Duodenal mucosa (tissue), 2 donors: ENCODE measurements at regions not wholly inside any gene's neighbourhood (a gene's known extent, or its start where the extent isn't known, plus 50 kb on each side); places are given as distances from the start of the nearest gene placed in this dataset.
"Not testable (repeated sequence)": the region's sequence is repeated elsewhere in the genome, so short reads cannot be mapped to it uniquely, and the experiment has no call there.

Experiments used
- H3K27ac ChIP-seq: one replicate; pipeline ENCODE4 v1.7.0; 2013; ENCODE audit warnings: low read depth, low read length
- H3K27me3 ChIP-seq, 2 donors: one replicate each; pipeline ENCODE4 v1.7.0; 2013; ENCODE audit warnings: low read length in 2 of 2, control low read depth in 1 of 2; ENCODE audit not compliant: insufficient read depth in 2 of 2, control insufficient read depth in 1 of 2
- H3K36me3 ChIP-seq, 2 donors: one replicate each; pipeline ENCODE4 v1.7.0; 2013; ENCODE audit warnings: low read length in 2 of 2, control low read depth in 1 of 2; ENCODE audit not compliant: insufficient read depth in 2 of 2, control insufficient read depth in 1 of 2
- H3K4me1 ChIP-seq, 2 donors: one replicate each; pipeline ENCODE4 v1.7.0; 2013; ENCODE audit warnings: low read length in 2 of 2, control low read depth in 1 of 2; ENCODE audit not compliant: insufficient read depth in 2 of 2, control insufficient read depth in 1 of 2
- H3K4me3 ChIP-seq, 2 donors: one replicate each; pipeline ENCODE4 v1.7.0; 2013; ENCODE audit warnings: low read length in 2 of 2, low read depth in 1 of 2
- H3K9ac ChIP-seq, 2 donors: one replicate each; pipeline ENCODE4 v1.7.0; 2013; ENCODE audit warnings: low read length in 2 of 2, low read depth in 1 of 2
- H3K9me3 ChIP-seq, 2 donors: one replicate each; pipeline ENCODE4 v1.7.0; 2013; ENCODE audit warnings: low read length in 2 of 2, control low read depth in 1 of 2; ENCODE audit not compliant: control insufficient read depth in 1 of 2

DNA sequence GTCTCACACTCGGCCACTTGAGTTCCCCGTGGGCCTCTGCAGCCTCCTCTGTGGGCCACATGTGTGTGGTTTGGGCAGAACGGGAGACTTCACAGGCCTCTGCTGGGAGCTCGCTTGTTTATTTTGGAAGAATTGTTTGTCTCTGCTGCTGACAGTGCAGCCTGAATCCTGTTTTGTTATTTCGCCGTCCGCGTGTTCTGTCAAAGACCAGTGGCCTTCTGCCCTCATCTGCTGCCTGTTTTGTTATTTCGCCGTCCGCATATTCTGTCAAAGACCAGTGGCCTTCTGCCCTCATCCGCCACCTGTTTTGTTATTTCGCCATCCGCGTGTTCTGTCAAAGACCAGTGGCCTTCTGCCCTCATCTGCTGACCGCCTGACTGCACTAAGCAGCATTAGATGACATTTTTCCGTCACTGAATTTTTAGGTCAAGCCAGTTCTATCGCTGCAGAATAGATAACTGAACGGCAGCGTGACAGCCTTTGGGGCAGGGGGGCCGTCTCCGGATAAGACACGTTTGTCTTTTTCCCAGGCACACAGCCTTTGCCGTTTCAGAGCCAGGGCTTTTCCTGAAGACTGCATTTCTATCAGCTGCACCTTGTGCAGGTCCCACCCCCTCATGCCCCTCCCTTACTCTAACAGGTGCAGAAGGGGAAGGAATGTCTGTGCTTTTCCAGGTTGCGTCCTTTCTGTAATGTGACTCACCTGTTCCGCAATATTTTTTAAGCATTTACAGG lies 158.5 kb upstream of the AFDN start:
- Histone ChIP-seq H3K27ac (no peak overlapping the region), H3K9ac (no peak overlapping the region), H3K9me3 (no peaks in the 10 kb centered on the region), H3K27me3 (no peaks in the 10 kb centered on the region), H3K36me3 (no peaks in the 10 kb centered on the region), H3K4me1 (peaks cover 15 to 17% of the 10 kb centered on the region in 2 donors), H3K4me3 (no peak overlapping the region)

DNA sequence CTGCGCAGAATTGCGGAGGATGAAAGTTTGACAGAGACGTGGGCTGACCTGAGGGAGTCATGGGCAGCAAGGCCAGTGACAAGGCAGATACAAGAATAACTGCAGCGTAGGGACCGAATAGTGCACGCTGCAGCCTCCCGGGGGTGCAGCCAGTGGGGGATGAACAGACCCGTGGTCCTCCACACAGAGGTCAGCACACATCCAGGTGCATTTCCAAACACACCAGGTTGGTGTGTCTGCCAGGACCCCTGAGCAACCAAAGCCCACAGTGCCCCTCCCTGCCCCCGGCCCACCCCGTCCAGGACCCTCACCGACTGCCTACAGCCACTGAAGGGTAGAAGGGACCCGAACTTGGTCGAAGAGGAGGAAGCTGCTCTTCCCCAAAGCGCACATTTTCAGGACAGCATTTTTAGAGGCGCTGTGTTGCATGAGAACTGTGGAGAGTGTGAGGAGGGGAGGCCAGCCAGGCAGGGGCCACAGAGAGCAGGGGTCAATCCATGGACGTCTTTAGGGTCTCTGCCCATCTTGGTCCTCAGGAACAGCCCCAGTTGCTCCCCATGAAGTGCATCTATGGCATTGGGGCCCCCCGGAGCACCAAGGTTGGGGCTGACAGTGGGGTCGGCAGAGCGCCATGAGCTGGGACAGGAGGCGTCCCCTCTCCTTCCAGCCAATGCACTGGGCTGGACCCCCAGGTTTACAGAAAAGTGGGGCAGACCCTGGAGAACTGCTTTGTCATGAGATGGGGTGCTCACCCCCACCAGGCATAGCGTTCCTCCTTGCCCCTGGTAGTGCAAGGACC lies 157.8 kb upstream of the AFDN start:
- Histone ChIP-seq H3K4me1 (peaks cover 12 to 15% of the 10 kb centered on the region in 2 donors), H3K9me3 (no peaks in the 10 kb centered on the region), H3K4me3 (no peak overlapping the region), H3K9ac (no peak overlapping the region), H3K36me3 (no peaks in the 10 kb centered on the region), H3K27ac (no peak overlapping the region), H3K27me3 (no peaks in the 10 kb centered on the region)

DNA sequence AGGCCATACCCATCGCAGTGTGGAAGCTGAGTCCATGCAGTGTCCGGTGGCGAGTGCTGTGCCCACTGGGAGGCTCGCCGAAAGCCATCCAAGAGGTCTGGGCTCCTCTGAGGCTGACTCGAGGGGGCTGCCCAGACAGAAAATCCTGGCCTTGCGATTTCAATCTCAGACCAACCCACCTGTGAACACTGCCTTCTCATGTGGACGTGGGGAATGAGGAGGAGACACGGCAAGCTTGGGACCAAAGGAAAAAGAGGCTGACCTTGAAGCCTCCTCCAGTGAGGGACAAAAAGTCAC lies 157.2 kb upstream of the AFDN start:
- H3K27ac ChIP-seq, result no peak overlapping the region
- H3K4me1 ChIP-seq, result peaks cover 12 to 15% of the 10 kb centered on the region in 2 donors
- H3K36me3 ChIP-seq, result no peaks in the 10 kb centered on the region
- no peak overlapping the region for H3K9ac ChIP-seq
- no peaks in the 10 kb centered on the region for H3K27me3 ChIP-seq
- no peak overlapping the region for H3K4me3 ChIP-seq
- no peaks in the 10 kb centered on the region for H3K9me3 ChIP-seq

DNA sequence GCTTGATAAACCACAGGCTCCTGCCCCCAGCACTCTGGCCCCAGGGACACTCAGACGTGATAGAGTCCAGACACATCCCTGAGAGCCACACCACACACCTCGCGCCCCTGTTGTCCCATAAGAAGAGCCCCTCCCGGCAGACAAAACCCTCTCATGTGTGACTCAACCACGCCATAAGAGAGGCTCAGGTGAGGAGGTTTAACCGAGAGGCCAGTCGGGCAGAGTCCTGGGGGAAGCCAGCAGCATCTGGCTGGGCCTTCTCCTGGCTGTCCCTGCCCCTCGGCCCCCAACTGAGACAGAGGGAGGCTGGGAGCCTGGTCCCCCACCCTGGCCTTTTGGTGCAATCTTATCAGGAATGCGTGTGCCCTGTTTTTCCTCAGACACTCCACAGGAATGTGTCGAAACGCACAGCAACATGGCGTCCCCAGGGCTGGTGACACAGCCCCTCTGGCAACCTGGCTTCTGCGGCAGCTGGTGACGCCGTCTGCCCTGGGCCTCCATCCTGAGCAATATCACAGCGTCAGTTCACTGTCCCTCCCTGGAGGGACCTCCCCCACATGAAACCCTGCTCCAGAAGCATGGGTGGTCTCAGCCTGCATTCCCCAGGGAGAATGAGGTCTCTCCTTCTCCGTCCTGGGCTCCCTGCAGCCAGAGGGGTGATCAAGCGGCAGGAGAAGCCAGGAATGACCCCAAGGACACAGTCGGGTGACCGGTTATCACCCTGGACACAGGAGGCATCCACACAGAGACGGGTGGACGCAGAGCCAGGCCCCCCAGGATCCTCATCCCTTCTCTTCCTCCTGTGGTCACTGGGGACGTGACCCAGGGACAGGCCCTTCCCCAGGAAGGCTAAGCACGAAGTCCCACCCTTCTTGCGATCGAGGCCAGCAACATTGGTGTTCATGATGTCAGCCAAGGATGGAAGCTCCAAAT lies 156.6 kb upstream of the AFDN start:
- Histone ChIP-seq H3K27ac (no peak overlapping the region), H3K4me1 (peaks cover 12 to 15% of the 10 kb centered on the region in 2 donors), H3K9me3 (no peaks in the 10 kb centered on the region), H3K9ac (no peak overlapping the region), H3K4me3 (no peak overlapping the region), H3K27me3 (no peaks in the 10 kb centered on the region), H3K36me3 (no peaks in the 10 kb centered on the region)

DNA sequence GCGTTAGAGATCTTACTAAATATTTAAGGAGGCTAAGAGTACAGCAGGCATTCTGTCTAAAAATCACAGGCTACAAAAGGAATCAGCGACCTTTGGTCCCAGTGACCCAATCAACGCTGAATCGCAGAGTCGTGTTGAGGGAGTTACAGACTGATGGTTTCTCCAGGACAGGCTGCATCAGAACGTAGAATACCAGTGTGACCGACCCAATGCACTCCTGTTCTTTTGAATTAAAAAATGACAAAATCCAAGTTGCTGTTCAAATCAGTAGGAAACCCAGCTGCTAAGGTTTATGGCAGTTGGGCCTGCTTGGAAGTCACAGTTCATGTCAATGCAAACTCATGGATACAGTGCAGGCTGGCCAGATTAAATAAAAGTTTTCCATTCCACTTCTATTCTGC lies 155.8 kb upstream of the AFDN start:
- no peak overlapping the region for H3K4me3 ChIP-seq
- no peaks in the 10 kb centered on the region for H3K27me3 ChIP-seq
- no peaks in the 10 kb centered on the region for H3K9me3 ChIP-seq
- H3K36me3 ChIP-seq, result no peaks in the 10 kb centered on the region
- H3K9ac ChIP-seq, result no peak overlapping the region
- H3K4me1 ChIP-seq, result peaks cover 20 to 23% of the 10 kb centered on the region in 2 donors
- H3K27ac ChIP-seq, result no peak overlapping the region

DNA sequence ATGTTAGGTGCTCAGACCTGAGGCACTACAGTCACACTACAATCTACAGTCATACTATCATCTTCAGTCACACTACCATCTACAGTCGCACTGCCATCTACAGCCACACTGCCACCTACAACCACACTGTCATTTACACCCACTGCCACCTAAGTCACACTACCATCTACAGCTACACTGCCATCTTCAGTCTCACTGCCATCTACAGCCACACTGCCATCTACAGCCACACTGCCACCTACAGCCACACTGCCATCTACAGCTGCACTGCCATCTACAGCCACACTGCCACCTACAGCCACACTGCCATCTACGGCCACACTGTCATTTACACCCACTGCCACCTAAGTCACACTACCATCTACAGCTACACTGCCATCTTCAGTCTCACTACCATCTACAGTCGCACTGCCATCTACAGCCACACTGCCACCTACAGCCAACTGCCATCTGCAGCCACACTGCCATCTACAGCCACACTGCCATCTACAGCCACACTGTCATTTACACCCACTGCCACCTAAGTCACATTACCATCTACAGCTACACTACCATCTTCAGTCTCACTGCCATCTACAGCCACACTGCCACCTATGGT lies 155.2 kb upstream of the AFDN start:
- not testable (repeated sequence) for H3K27me3 ChIP-seq, H3K27ac ChIP-seq, H3K36me3 ChIP-seq, H3K4me3 ChIP-seq, H3K9ac ChIP-seq, H3K9me3 ChIP-seq
- peaks cover 24 to 28% of the 10 kb centered on the region in 2 donors for H3K4me1 ChIP-seq

DNA sequence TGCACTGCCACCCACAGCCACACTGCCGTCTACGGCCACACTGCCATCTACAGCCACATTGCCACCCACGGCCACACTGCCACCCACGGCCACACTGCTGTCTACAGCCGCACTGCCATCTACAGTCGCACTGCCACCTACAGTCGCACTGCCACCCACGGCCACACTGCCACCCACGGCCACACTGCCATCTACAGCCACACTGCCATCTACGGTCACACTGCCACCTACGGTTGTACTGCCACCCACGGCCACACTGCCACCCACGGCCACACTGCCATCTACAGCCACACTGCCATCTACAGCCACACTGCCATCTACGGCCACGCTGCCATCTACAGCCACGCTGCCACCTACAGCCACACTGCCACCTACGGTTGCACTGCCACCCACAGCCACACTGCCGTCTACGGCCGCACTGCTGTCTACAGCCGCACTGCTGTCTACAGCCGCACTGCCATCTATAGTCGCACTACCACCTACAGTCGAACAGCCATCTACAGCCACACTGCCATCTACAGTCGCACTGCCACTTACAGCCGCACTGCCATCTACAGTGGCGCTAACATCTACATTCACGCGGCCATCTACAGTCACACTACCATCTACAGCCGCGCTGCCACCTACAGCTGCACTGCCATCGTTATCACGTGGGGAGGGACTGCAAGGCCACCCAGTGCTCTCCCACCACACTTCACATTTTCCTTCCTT lies 154.6 kb upstream of the AFDN start:
- H3K27ac ChIP-seq, result no peak overlapping the region
- H3K9ac ChIP-seq, result no peak overlapping the region
- no peaks in the 10 kb centered on the region for H3K36me3 ChIP-seq
- no peaks in the 10 kb centered on the region for H3K27me3 ChIP-seq
- H3K9me3 ChIP-seq, result no peaks in the 10 kb centered on the region
- peaks cover 30 to 35% of the 10 kb centered on the region in 2 donors for H3K4me1 ChIP-seq
- no peak overlapping the region for H3K4me3 ChIP-seq

DNA sequence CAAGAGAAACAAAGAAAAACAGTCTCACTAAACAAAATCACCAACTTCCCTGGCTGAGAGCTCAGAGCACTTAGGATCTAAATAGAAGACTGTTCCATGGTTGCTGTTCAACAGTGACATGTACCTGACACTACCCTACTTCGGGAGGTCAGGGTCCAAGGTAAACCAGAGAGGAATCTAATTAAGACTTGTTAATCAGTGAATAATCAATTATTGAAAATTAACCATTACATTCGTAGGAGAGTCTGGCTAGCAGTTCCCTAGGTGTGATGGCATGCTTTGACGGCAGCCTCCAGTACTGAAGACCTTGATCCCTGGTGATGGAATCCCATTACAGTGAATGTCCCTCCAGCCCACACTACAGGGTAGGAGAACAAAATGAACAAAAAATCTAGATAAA lies 154.0 kb upstream of the AFDN start:
- H3K36me3 ChIP-seq, result no peaks in the 10 kb centered on the region
- H3K4me3 ChIP-seq, result no peak overlapping the region
- no peaks in the 10 kb centered on the region for H3K27me3 ChIP-seq
- H3K9me3 ChIP-seq, result no peaks in the 10 kb centered on the region
- H3K9ac ChIP-seq, result no peak overlapping the region
- H3K27ac ChIP-seq, result no peak overlapping the region
- H3K4me1 ChIP-seq, result peaks cover 36 to 37% of the 10 kb centered on the region in 2 donors

DNA sequence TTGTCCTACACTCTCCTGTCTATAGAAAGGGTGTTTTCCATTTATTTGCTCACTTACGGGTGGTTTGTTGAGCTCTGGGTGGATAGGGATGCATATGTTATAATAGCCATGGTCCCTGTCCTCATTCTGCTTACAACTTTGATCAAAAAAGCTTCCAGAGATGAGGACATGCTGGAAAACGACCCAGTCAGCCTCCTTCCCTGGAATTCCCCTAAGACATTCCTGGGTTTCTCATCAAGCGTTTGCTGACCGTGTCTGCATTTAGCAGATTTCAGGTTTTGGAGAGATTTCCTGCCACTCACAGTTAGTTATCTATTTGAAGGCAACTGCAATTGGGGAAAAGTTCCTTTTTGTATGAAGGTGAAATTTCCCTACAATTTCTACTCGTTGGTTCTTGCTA lies 152.8 kb upstream of the AFDN start:
- no peak overlapping the region for H3K27ac ChIP-seq
- H3K4me1 ChIP-seq, result peaks cover 30 to 37% of the 10 kb centered on the region in 2 donors

More for the DNA sequence above, 152.8 kb upstream of the AFDN start:
- Histone ChIP-seq H3K9ac (no peak overlapping the region), H3K9me3 (no peaks in the 10 kb centered on the region), H3K36me3 (no peaks in the 10 kb centered on the region), H3K27me3 (peaks cover 0 to under 1% of the 10 kb centered on the region in 2 donors), H3K4me3 (no peak overlapping the region)
